ENCODE measurements at regions not wholly inside any gene's neighbourhood (a gene's known extent, or its start where the extent isn't known, plus 50 kb on each side); places are given as distances from the start of the nearest gene placed in this dataset.

GRCh38 chr2:62577994-62578781 lies 72.2 kb upstream of the TMEM17 start:
- Histone ChIP-seq H3K9me3 (ENCODE audit: control insufficient read depth in 1 of 2, low read length in 2 of 2) (no peaks in the 10 kb centered on the region), H3K27me3 (ENCODE audit: control insufficient read depth in 1 of 2, insufficient read depth in 2 of 2, low read length in 2 of 2) (no peaks in the 10 kb centered on the region)

GRCh38 chr2:62576276-62576939 lies 70.4 kb upstream of the TMEM17 start:
- Histone ChIP-seq H3K4me1 (ENCODE audit: control insufficient read depth in 1 of 2, insufficient read depth in 2 of 2, low read length in 2 of 2) (no peaks in the 10 kb centered on the region), H3K9me3 (ENCODE audit: control insufficient read depth in 1 of 2, low read length in 2 of 2) (no peaks in the 10 kb centered on the region), H3K36me3 (ENCODE audit: control insufficient read depth in 1 of 2, insufficient read depth in 2 of 2, low read length in 2 of 2) (no peaks in the 10 kb centered on the region), H3K9ac (ENCODE audit: low read depth in 1 of 2, low read length in 2 of 2) (no peak overlapping the region), H3K27ac (ENCODE audit: low read depth, low read length) (no peak overlapping the region), H3K4me3 (ENCODE audit: low read depth in 1 of 2, low read length in 2 of 2) (no peak overlapping the region), H3K27me3 (ENCODE audit: control insufficient read depth in 1 of 2, insufficient read depth in 2 of 2, low read length in 2 of 2) (no peaks in the 10 kb centered on the region)

More at GRCh38 chr2:62577994-62578781, 72.2 kb upstream of the TMEM17 start:
- H3K9ac ChIP-seq (ENCODE audit: low read depth in 1 of 2, low read length in 2 of 2), result no peak overlapping the region
- H3K36me3 ChIP-seq (ENCODE audit: control insufficient read depth in 1 of 2, insufficient read depth in 2 of 2, low read length in 2 of 2), result no peaks in the 10 kb centered on the region
- H3K4me3 ChIP-seq (ENCODE audit: low read depth in 1 of 2, low read length in 2 of 2), result no peak overlapping the region
- H3K27ac ChIP-seq (ENCODE audit: low read depth, low read length), result no peak overlapping the region
- H3K4me1 ChIP-seq (ENCODE audit: control insufficient read depth in 1 of 2, insufficient read depth in 2 of 2, low read length in 2 of 2), result no peaks in the 10 kb centered on the region

GRCh38 chr2:62573936-62574335 lies 67.9 kb upstream of the TMEM17 start:
- no peak overlapping the region for H3K27ac ChIP-seq (ENCODE audit: low read depth, low read length)
- H3K9me3 ChIP-seq (ENCODE audit: control insufficient read depth in 1 of 2, low read length in 2 of 2), result no peaks in the 10 kb centered on the region
- H3K4me3 ChIP-seq (ENCODE audit: low read depth in 1 of 2, low read length in 2 of 2), result no peak overlapping the region
- H3K27me3 ChIP-seq (ENCODE audit: control insufficient read depth in 1 of 2, insufficient read depth in 2 of 2, low read length in 2 of 2), result peaks cover 0 to 3% of the 10 kb centered on the region in 2 donors
- no peaks in the 10 kb centered on the region for H3K36me3 ChIP-seq (ENCODE audit: control insufficient read depth in 1 of 2, insufficient read depth in 2 of 2, low read length in 2 of 2)
- H3K9ac ChIP-seq (ENCODE audit: low read depth in 1 of 2, low read length in 2 of 2), result no peak overlapping the region
- peaks cover 20% of the 10 kb centered on the region in 2 donors for H3K4me1 ChIP-seq (ENCODE audit: control insufficient read depth in 1 of 2, insufficient read depth in 2 of 2, low read length in 2 of 2)

GRCh38 chr2:62573137-62573731 lies 67.2 kb upstream of the TMEM17 start:
- peaks cover 0 to 3% of the 10 kb centered on the region in 2 donors for H3K27me3 ChIP-seq (ENCODE audit: control insufficient read depth in 1 of 2, insufficient read depth in 2 of 2, low read length in 2 of 2)
- peaks cover 20% of the 10 kb centered on the region in 2 donors for H3K4me1 ChIP-seq (ENCODE audit: control insufficient read depth in 1 of 2, insufficient read depth in 2 of 2, low read length in 2 of 2)
- H3K27ac ChIP-seq (ENCODE audit: low read depth, low read length), result no peak overlapping the region
- no peak overlapping the region for H3K4me3 ChIP-seq (ENCODE audit: low read depth in 1 of 2, low read length in 2 of 2)
- H3K9ac ChIP-seq (ENCODE audit: low read depth in 1 of 2, low read length in 2 of 2), result no peak overlapping the region
- H3K36me3 ChIP-seq (ENCODE audit: control insufficient read depth in 1 of 2, insufficient read depth in 2 of 2, low read length in 2 of 2), result no peaks in the 10 kb centered on the region
- H3K9me3 ChIP-seq (ENCODE audit: control insufficient read depth in 1 of 2, low read length in 2 of 2), result no peaks in the 10 kb centered on the region

- H3K36me3 ChIP-seq (ENCODE audit: control insufficient read depth in 1 of 2, insufficient read depth in 2 of 2, low read length in 2 of 2), result no peaks in the 10 kb centered on the region
- no peaks in the 10 kb centered on the region for H3K9me3 ChIP-seq (ENCODE audit: control insufficient read depth in 1 of 2, low read length in 2 of 2)
- H3K27ac ChIP-seq (ENCODE audit: low read depth, low read length), result no peak overlapping the region
- H3K9ac ChIP-seq (ENCODE audit: low read depth in 1 of 2, low read length in 2 of 2), result no peak overlapping the region
- peak overlapping the region; percentile 62 to 68 for H3K4me3 ChIP-seq (ENCODE audit: low read depth in 1 of 2, low read length in 2 of 2)
- peaks cover 0 to 3% of the 10 kb centered on the region in 2 donors for H3K27me3 ChIP-seq (ENCODE audit: control insufficient read depth in 1 of 2, insufficient read depth in 2 of 2, low read length in 2 of 2)
- H3K4me1 ChIP-seq (ENCODE audit: control insufficient read depth in 1 of 2, insufficient read depth in 2 of 2, low read length in 2 of 2), result peaks cover 20% of the 10 kb centered on the region in 2 donors
Measured at GRCh38 chr2:62570861-62571698, 65.1 kb upstream of the TMEM17 start.

GRCh38 chr2:62569907-62570841 lies 64.2 kb upstream of the TMEM17 start:
- Histone ChIP-seq H3K4me3 (ENCODE audit: low read depth in 1 of 2, low read length in 2 of 2) (peak overlapping the region; percentile 62 to 68), H3K27me3 (ENCODE audit: control insufficient read depth in 1 of 2, insufficient read depth in 2 of 2, low read length in 2 of 2) (peaks cover 0 to 3% of the 10 kb centered on the region in 2 donors), H3K4me1 (ENCODE audit: control insufficient read depth in 1 of 2, insufficient read depth in 2 of 2, low read length in 2 of 2) (peaks cover 20 to 23% of the 10 kb centered on the region in 2 donors), H3K36me3 (ENCODE audit: control insufficient read depth in 1 of 2, insufficient read depth in 2 of 2, low read length in 2 of 2) (no peaks in the 10 kb centered on the region), H3K27ac (ENCODE audit: low read depth, low read length) (no peak overlapping the region), H3K9me3 (ENCODE audit: control insufficient read depth in 1 of 2, low read length in 2 of 2) (no peaks in the 10 kb centered on the region), H3K9ac (ENCODE audit: low read depth in 1 of 2, low read length in 2 of 2) (no peak overlapping the region)

- Histone ChIP-seq H3K27ac (ENCODE audit: low read depth, low read length) (no peak overlapping the region), H3K27me3 (ENCODE audit: control insufficient read depth in 1 of 2, insufficient read depth in 2 of 2, low read length in 2 of 2) (peaks cover 0 to 3% of the 10 kb centered on the region in 2 donors), H3K9me3 (ENCODE audit: control insufficient read depth in 1 of 2, low read length in 2 of 2) (no peaks in the 10 kb centered on the region), H3K4me1 (ENCODE audit: control insufficient read depth in 1 of 2, insufficient read depth in 2 of 2, low read length in 2 of 2) (peaks cover 20 to 24% of the 10 kb centered on the region in 2 donors), H3K36me3 (ENCODE audit: control insufficient read depth in 1 of 2, insufficient read depth in 2 of 2, low read length in 2 of 2) (no peaks in the 10 kb centered on the region), H3K9ac (ENCODE audit: low read depth in 1 of 2, low read length in 2 of 2) (no peak overlapping the region), H3K4me3 (ENCODE audit: low read depth in 1 of 2, low read length in 2 of 2) (no peak overlapping the region)
Measured at GRCh38 chr2:62568983-62569837, 63.2 kb upstream of the TMEM17 start.

- Histone ChIP-seq H3K27me3 (ENCODE audit: control insufficient read depth in 1 of 2, insufficient read depth in 2 of 2, low read length in 2 of 2) (peaks cover 0 to 3% of the 10 kb centered on the region in 2 donors), H3K36me3 (ENCODE audit: control insufficient read depth in 1 of 2, insufficient read depth in 2 of 2, low read length in 2 of 2) (no peaks in the 10 kb centered on the region), H3K4me3 (ENCODE audit: low read depth in 1 of 2, low read length in 2 of 2) (no peak overlapping the region), H3K9ac (ENCODE audit: low read depth in 1 of 2, low read length in 2 of 2) (no peak overlapping the region), H3K27ac (ENCODE audit: low read depth, low read length) (no peak overlapping the region), H3K4me1 (ENCODE audit: control insufficient read depth in 1 of 2, insufficient read depth in 2 of 2, low read length in 2 of 2) (peaks cover 20 to 24% of the 10 kb centered on the region in 2 donors), H3K9me3 (ENCODE audit: control insufficient read depth in 1 of 2, low read length in 2 of 2) (no peaks in the 10 kb centered on the region)
Measured at GRCh38 chr2:62568074-62568473, 62.1 kb upstream of the TMEM17 start.
